ENCODE measurements at regions not wholly inside any gene's neighbourhood (a gene's known extent, or its start where the extent isn't known, plus 50 kb on each side); places are given as distances from the start of the nearest gene placed in this dataset.
"Not testable (repeated sequence)": the region's sequence is repeated elsewhere in the genome, so short reads cannot be mapped to it uniquely, and the experiment has no call there.

DNA sequence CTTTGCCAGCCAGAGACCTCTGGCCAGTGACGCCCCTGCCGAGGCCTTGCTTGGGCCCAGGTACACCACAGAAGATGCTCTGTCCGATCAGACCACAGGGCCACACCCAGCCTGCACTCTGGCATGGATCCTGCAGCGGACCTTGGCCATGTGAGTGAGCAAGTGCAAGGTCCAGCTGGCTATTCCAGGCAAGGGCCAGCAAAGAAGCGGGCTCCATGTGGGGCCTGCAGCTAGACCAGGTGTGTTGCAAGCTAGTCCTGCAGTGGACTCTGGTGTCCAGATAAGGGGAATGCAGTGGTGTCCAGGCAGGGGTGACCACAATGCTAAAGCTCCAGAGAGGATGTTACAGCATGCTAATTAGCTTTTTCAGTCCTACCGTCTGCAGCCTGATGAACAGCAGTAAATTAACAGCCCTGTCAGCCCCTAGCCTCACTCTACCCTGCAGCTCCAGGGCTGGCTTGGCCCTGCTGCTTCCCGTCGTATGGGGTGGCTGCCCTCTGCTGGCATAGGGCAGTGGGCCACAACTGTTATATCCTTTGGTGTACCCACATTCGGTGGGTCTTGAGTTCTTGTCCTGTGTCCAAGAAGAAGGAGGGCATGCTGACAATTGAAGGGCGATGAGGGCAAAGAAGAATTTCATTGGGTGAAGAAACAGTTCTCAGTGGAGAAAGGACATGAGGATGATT is 284.5 kb upstream of the POU5F2 start:
- no peak for DNase-seq (ENCODE audit: low spot score)

DNA sequence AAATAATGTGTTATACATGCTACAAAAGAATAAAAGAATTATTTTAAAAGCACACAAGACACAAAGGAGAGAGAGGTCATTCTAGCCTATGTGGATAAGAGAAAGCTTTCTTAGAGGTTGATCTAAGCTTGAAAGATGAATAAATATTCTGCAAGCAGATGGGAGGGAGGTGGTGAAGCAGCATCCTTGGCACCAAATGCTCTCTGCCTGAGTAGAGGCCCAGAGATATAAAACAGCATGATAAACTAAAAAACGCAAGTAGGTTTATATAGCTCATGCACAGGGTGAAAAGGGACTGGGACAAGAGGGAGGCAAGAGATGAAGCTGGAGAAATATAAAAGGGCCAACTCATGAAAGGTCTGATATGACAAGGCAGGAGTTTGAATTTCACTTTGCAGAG is 283.2 kb upstream of the POU5F2 start:
- DNase-seq (ENCODE audit: low spot score), result no peak

GRCh38 chr5:94024101-94024500 is 282.7 kb upstream of the POU5F2 start:
- no peak for DNase-seq (ENCODE audit: low spot score)

DNA sequence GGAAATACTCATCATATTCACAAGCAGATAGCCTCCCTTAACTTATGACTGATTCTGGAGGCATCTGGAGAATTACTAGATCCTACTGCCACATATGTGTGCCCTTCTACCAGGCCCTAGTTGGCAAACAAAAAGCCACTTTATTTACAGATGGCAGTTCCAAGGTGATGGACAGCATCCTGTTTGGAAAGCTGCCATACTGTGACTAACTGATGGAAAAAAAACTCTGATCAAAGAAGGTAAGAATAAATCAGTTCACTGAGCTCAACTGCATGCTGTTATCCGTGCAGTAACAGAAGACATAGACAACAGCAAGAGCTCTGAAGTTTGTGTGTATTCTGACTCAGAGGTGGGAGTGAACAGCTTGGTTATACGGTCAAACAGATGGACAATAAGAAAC is 279.8 kb upstream of the POU5F2 start:
- DNase-seq (ENCODE audit: low spot score), result no peak

- DNase-seq (ENCODE audit: low spot score), result no peak
These were observed 276.2 kb upstream of the POU5F2 start for GRCh38 chr5:94017579-94017978.

GRCh38 chr5:94010814-94011213 is 269.4 kb upstream of the POU5F2 start:
- no peak for DNase-seq (ENCODE audit: low spot score)

DNA sequence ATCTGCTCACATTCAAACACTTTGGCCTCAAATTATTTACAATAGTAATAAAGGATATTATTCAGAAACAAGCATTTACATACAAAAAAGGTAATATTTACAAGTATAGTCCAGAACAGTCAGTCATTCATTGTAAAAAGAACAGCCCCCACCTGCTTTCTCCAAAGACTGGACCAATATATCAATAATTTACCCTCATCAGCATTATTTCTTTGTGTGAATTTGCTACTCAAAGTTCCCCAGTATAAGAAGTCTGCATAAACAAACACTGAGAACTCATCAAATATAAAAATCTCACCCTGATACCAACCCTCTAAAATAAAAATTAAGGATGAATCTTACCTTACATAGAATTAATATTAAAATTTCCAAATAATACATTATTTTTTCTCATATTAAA is 267.8 kb upstream of the POU5F2 start:
- no peak for DNase-seq (ENCODE audit: low spot score)

- no peak for DNase-seq (ENCODE audit: low spot score)
These were observed 257.6 kb upstream of the POU5F2 start for GRCh38 chr5:93998951-93999455.

GRCh38 chr5:93997562-93997961 is 256.2 kb upstream of the POU5F2 start:
- DNase-seq (ENCODE audit: low spot score), result no peak

- no peak for DNase-seq (ENCODE audit: low spot score)
These were observed 253.8 kb upstream of the POU5F2 start for GRCh38 chr5:93995126-93995621.

- no peak for DNase-seq (ENCODE audit: low spot score)
These were observed 251.8 kb upstream of the POU5F2 start for GRCh38 chr5:93993161-93993560.

- DNase-seq (ENCODE audit: low spot score), result no peak
These were observed 249.2 kb upstream of the POU5F2 start for GRCh38 chr5:93990504-93991070.

DNA sequence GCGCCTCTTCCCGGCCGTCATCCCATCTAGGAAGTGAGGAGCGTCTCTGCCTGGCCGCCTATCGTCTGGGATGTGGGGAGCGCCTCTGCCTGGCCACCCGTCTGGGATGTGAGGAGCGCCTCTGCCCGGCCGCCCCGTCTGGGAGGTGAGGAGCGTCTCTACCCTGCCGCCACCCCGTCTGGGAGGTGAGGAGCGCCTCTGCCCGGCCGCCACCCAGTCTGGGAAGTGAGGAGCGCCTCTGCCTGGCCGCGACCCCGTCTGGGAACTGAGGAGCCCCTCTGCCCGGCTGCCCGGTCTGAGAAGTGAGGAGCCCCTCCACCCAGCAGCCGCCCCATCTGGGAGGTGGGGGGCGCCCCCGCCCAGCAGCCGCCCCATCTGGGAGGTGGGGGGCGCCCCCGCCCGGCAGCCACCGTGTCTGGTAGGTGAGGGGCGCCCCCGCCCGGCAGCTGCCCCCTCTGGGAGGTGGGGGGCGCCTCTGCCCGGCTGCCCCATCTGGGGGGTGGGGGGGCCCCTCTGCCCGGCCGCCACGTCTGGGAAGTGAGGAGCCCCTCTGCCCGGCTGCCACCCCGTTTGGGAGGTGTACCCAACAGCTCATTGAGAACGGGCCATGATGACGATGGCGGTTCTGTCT is 244.7 kb upstream of the POU5F2 start:
- not testable (repeated sequence) for DNase-seq (ENCODE audit: low spot score)

DNA sequence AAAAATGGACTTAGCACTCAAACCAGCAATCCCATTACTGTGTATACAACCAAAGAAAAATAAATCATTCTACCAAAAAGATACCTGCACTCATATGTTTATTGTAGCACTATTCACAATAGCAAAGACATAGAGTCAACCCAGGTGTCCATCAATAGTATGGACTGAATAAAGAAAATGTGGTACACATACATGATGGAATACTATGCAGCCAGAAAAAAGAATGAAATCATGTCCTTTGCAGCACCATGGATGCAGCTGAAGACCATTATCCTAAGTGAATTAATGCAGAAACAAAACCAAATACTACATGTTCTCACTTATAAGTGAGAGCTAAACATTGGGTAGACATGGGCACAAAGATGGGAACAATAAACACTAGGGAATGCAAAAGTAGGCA is 236.8 kb upstream of the POU5F2 start:
- no peak for DNase-seq (ENCODE audit: low spot score)

GRCh38 chr5:93967923-93968322 is 226.5 kb upstream of the POU5F2 start:
- no peak for DNase-seq (ENCODE audit: low spot score)

DNA sequence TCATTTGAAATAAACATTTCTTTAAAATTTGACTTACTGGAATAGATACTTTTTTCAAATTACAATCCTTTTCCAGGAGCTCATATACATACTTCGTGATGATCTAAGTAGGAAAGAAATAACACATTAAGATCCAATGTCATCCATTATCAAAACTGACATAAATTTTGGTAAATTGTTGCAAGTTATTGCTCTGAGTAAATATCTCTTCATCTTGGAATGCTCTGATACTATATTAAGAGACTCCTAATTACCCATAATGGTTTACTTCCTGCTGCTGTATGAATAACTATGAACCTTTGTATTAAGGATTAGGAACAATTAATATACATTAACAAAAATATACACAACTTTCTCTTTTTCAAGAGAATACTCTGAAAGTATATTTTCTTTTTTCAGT is 223.0 kb upstream of the POU5F2 start:
- no peak for DNase-seq (ENCODE audit: low spot score)

DNA sequence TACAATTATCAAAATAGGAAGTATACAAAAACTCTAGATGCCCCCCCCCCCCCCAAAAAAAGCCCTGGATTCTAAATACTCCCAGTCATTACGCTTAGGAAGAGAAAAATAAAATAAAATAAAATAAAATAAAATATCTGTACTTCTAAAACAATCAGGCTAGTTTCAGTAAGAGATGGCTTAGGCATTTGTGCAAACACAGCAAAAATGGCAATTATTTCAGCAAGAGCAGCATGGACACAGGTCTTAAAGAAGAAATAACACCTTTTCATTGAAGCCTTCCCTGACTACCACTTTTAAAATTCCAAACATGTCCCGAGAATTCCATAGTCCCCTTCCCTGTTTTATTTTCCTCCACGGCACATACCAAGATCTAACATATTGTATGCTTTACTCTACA is 218.6 kb upstream of the POU5F2 start:
- no peak for DNase-seq (ENCODE audit: low spot score)

GRCh38 chr5:93956006-93956405 is 214.6 kb upstream of the POU5F2 start:
- DNase-seq (ENCODE audit: low spot score), result no peak

- DNase-seq (ENCODE audit: low spot score), result no peak
These were observed 213.1 kb upstream of the POU5F2 start for GRCh38 chr5:93954421-93955069.

GRCh38 chr5:93953442-93953841 is 212.0 kb upstream of the POU5F2 start:
- no peak for DNase-seq (ENCODE audit: low spot score)

DNA sequence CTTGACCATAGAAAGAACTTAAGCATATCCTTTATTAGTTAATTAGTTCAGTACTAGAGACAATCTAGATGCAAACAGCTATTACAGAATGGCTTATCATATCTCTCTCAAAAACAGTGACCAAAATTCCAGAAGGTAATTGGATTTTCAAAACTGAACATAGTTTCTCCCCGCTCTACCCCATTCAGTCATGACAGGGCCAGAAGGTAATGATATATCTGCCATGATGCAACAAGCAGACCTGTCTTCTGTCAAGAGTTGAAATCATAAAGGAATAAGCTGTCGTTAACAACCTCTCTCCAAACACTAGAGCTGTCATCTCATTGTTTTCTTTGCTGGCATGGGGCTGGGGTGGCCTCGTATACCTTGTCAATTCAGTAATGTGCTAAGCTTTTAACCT is 200.5 kb upstream of the POU5F2 start:
- DNase-seq (ENCODE audit: low spot score), result no peak

DNA sequence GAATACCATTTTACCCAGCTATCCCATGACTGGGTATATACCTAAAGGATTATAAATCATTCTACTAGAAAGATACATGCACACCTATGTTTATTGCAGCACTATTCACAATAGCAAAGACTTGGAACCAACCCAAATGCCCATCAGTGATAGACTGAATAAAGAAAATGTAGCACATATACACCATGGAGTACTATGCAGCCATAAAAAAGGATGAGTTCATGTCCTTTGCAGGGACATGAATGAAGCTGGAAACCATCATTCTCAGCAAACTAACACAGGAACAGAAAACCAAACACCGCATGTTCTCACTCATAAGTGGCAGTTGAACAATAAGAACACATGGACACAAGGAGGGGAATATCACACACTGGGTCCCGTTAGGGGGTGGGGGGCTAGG is 191.9 kb upstream of the POU5F2 start:
- DNase-seq (ENCODE audit: low spot score), result not testable (repeated sequence)

DNA sequence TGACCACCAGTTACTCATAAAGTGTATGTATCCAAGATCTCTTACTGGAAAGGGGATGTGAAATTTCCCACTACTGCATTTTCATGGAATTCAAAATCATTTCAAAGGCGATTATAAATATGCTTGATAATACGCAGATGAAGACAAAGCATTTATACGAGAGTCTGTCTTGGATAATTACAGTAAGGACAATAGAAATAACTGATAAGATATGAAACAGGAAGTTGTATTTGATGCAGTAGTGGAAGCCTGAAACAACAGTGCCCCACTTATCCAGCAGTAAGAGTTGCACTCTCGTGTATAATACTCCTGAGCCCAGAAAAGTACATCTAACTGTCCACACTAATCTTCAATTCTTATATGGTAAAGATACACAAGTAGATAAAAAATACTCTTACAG is 188.7 kb upstream of the POU5F2 start:
- DNase-seq (ENCODE audit: low spot score), result no peak

All from NAMALWA (cell line).